ENCODE measurements at regions not wholly inside any gene's neighbourhood (a gene's known extent, or its start where the extent isn't known, plus 50 kb on each side); places are given as distances from the start of the nearest gene placed in this dataset.

- no peak for TF ChIP-seq POLR2A (IDR thresholded peaks at IDR 0.05; ENCODE audit: extremely low read depth, insufficient read length)
- TF ChIP-seq, protein P1, sequence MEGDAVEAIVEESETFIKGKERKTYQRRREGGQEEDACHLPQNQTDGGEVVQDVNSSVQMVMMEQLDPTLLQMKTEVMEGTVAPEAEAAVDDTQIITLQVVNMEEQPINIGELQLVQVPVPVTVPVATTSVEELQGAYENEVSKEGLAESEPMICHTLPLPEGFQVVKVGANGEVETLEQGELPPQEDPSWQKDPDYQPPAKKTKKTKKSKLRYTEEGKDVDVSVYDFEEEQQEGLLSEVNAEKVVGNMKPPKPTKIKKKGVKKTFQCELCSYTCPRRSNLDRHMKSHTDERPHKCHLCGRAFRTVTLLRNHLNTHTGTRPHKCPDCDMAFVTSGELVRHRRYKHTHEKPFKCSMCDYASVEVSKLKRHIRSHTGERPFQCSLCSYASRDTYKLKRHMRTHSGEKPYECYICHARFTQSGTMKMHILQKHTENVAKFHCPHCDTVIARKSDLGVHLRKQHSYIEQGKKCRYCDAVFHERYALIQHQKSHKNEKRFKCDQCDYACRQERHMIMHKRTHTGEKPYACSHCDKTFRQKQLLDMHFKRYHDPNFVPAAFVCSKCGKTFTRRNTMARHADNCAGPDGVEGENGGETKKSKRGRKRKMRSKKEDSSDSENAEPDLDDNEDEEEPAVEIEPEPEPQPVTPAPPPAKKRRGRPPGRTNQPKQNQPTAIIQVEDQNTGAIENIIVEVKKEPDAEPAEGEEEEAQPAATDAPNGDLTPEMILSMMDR (IDR thresholded peaks at IDR 0.05; ENCODE audit: low read depth, low read length) = no peak
- no peak for TF ChIP-seq MAX (IDR thresholded peaks at IDR 0.05; ENCODE audit: low read depth, low read length)
- no peak for TF ChIP-seq MYC (IDR thresholded peaks at IDR 0.05; ENCODE audit: low read depth, low read length)
- no peak overlapping the region for H3K4me3 ChIP-seq (ENCODE audit: low read depth, low read length)
- no peak for DNase-seq (ENCODE audit: low read depth)
Measured at GRCh38 chr5:28402590-28403301, 1364.4 kb upstream of the CDH9 start.

- no peak for TF ChIP-seq MYC (IDR thresholded peaks at IDR 0.05; ENCODE audit: low read depth, low read length)
- TF ChIP-seq, protein P1 (IDR thresholded peaks at IDR 0.05; ENCODE audit: low read depth, low read length) = no peak
- TF ChIP-seq POLR2A (IDR thresholded peaks at IDR 0.05; ENCODE audit: extremely low read depth, insufficient read length) = no peak
Measured at GRCh38 chr5:28400076-28400475, 1361.7 kb upstream of the CDH9 start.

GRCh38 chr5:28399211-28399610 lies 1360.8 kb upstream of the CDH9 start:
- TF ChIP-seq MAX (IDR thresholded peaks at IDR 0.05; ENCODE audit: low read depth, low read length) (no peak), MYC (IDR thresholded peaks at IDR 0.05; ENCODE audit: low read depth, low read length) (no peak)
- DNase-seq (ENCODE audit: low read depth) = no peak
- no peak overlapping the region for H3K4me3 ChIP-seq (ENCODE audit: low read depth, low read length)

More at GRCh38 chr5:28400076-28400475, 1361.7 kb upstream of the CDH9 start:
- no peak overlapping the region for H3K4me3 ChIP-seq (ENCODE audit: low read depth, low read length)
- DNase-seq (ENCODE audit: low read depth) = no peak

- TF ChIP-seq MAX (IDR thresholded peaks at IDR 0.05; ENCODE audit: low read depth, low read length) = no peak
- no peak for TF ChIP-seq POLR2A (IDR thresholded peaks at IDR 0.05; ENCODE audit: extremely low read depth, insufficient read length)
- TF ChIP-seq, protein P1 (IDR thresholded peaks at IDR 0.05; ENCODE audit: low read depth, low read length) = no peak
- no peak for TF ChIP-seq MYC (IDR thresholded peaks at IDR 0.05; ENCODE audit: low read depth, low read length)
- DNase-seq (ENCODE audit: low read depth) = no peak
Measured at GRCh38 chr5:28398185-28398584, 1359.8 kb upstream of the CDH9 start.

DNA sequence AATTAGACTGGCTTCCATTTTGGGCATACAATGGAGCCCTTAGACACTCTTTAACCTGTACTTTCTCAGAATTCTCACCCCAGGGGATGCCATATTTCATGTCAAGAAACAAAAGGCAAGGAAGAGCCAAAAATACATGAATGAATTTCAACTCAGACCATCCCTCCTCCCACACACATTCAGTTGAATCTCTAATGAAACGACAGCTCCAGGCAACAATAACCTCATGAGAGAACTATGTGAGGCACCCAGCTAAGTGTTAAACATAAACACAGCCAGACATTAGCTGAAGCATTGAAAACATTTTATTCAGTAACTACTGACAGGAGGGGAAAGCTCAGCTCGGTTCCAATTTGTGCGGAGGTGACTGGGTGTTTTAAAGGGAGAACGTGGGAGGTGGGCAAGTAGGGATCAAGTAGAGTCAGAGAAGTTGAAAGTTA lies 1359.1 kb upstream of the CDH9 start:
- TF ChIP-seq POLR2A (IDR thresholded peaks at IDR 0.05; ENCODE audit: extremely low read depth, insufficient read length) (no peak), MAX (IDR thresholded peaks at IDR 0.05; ENCODE audit: low read depth, low read length) (no peak)
- DNase-seq (ENCODE audit: low read depth) = no peak
- H3K4me3 ChIP-seq (ENCODE audit: low read depth, low read length) = no peak overlapping the region

More at GRCh38 chr5:28398185-28398584, 1359.8 kb upstream of the CDH9 start:
- no peak overlapping the region for H3K4me3 ChIP-seq (ENCODE audit: low read depth, low read length)

- H3K4me3 ChIP-seq (ENCODE audit: low read depth, low read length) = no peak overlapping the region
- TF ChIP-seq MAX (IDR thresholded peaks at IDR 0.05; ENCODE audit: low read depth, low read length) (no peak), MYC (IDR thresholded peaks at IDR 0.05; ENCODE audit: low read depth, low read length) (no peak), POLR2A (IDR thresholded peaks at IDR 0.05; ENCODE audit: extremely low read depth, insufficient read length) (no peak)
- TF ChIP-seq, protein P1 (IDR thresholded peaks at IDR 0.05; ENCODE audit: low read depth, low read length) = no peak
- no peak for DNase-seq (ENCODE audit: low read depth)
Measured at GRCh38 chr5:28391277-28391676, 1352.9 kb upstream of the CDH9 start.
